ENCODE measurements at regions not wholly inside any gene's neighbourhood (a gene's known extent, or its start where the extent isn't known, plus 50 kb on each side); places are given as distances from the start of the nearest gene placed in this dataset.

GRCh38 chr5:124477577-124477976, 268.9 kb downstream of the ZNF608 start:
- Histone ChIP-seq H3K9me3 (no peaks in the 10 kb centered on the region), H3K4me1 (no peaks in the 10 kb centered on the region), H3K27me3 (no peaks in the 10 kb centered on the region), H3K27ac (no peak overlapping the region), H3K4me3 (no peak overlapping the region), H3K36me3 (no peaks in the 10 kb centered on the region)
- TF ChIP-seq EP300 (IDR thresholded peaks at IDR 0.05) = no peak
- 69% methylated on average over 2 of the region's 2 CpGs for WGBS
- DNase-seq (ENCODE audit: low spot score in 2 of 2) = no peak

DNA sequence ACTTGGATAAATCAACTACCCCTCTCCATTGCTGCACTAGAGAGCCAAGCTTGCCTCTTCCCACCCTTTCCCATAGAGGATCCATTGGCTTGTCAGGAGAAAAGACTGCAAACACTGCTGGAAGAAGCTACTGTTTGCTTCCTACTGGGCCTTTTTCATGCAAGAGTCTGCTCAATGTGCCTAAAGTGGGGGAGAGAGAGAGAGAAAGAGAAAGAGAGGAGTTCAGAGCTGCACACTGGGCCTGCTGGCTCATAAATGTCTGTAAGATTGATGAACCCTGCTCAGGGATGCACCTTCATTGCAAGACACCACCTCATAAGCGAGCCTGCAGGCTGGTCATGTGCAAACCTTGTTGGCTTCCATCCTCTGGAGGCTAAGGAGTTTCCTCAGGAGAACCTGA, 269.4 kb downstream of the ZNF608 start:
- Histone ChIP-seq H3K4me1 (no peaks in the 10 kb centered on the region), H3K9me3 (no peaks in the 10 kb centered on the region), H3K36me3 (no peaks in the 10 kb centered on the region), H3K27me3 (no peaks in the 10 kb centered on the region), H3K4me3 (no peak overlapping the region), H3K27ac (no peak overlapping the region)
- TF ChIP-seq, protein P1, sequence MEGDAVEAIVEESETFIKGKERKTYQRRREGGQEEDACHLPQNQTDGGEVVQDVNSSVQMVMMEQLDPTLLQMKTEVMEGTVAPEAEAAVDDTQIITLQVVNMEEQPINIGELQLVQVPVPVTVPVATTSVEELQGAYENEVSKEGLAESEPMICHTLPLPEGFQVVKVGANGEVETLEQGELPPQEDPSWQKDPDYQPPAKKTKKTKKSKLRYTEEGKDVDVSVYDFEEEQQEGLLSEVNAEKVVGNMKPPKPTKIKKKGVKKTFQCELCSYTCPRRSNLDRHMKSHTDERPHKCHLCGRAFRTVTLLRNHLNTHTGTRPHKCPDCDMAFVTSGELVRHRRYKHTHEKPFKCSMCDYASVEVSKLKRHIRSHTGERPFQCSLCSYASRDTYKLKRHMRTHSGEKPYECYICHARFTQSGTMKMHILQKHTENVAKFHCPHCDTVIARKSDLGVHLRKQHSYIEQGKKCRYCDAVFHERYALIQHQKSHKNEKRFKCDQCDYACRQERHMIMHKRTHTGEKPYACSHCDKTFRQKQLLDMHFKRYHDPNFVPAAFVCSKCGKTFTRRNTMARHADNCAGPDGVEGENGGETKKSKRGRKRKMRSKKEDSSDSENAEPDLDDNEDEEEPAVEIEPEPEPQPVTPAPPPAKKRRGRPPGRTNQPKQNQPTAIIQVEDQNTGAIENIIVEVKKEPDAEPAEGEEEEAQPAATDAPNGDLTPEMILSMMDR (IDR thresholded peaks at IDR 0.05) = no peak
- no peak for DNase-seq (ENCODE audit: low spot score in 2 of 2)
- 85% methylated on average over 1 of the region's 1 CpG for WGBS

DNA sequence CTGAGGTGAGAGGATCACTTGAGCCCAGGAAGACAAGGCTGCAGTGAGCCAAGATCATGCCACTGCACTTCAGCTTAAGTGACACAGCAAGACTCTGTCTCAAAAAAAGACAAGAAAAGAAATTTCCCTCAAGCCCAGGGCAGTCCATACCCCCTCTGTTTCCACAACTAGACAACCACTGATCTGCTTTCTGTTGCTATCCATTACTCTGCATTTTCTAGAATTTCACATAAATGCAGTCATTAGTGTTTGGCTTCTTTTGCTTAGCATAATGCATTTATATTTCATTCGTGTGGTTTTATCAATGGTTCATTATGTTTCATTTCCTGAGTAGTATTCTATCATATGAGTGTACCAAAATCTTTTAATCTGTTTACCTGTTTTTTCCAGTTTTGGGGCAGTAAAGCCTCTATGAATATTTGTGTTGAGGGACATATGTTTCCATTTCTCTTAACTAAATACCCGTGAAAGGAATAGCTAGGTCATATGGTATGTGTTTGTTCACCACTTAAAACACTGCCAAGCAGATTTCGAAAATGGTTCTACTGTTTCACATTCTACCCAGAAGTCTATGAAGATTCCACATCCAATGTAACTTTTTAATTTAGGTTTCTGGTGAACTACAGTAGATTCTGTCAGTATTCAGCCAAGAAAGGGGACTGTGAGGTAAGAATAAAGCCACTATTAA, 271.8 kb downstream of the ZNF608 start:
- Histone ChIP-seq H3K9me3 (no peaks in the 10 kb centered on the region), H3K27ac (no peak overlapping the region), H3K36me3 (no peaks in the 10 kb centered on the region), H3K4me3 (no peak overlapping the region), H3K4me1 (no peaks in the 10 kb centered on the region), H3K27me3 (no peaks in the 10 kb centered on the region)
- TF ChIP-seq, protein P1 (IDR thresholded peaks at IDR 0.05) = no peak
- TF ChIP-seq EP300 (IDR thresholded peaks at IDR 0.05) (no peak), POLR2AphosphoS5 (IDR thresholded peaks at IDR 0.05) (no peak), POLR2A (IDR thresholded peaks at IDR 0.05) (no peak)
- DNase-seq (ENCODE audit: low spot score in 2 of 2) = no peak
- WGBS = 70% methylated on average over 3 of the region's 3 CpGs

GRCh38 chr5:124468671-124469411, 277.6 kb downstream of the ZNF608 start:
- Histone ChIP-seq H3K36me3 (no peaks in the 10 kb centered on the region), H3K27me3 (no peaks in the 10 kb centered on the region), H3K27ac (no peak overlapping the region), H3K4me3 (no peak overlapping the region), H3K9me3 (no peaks in the 10 kb centered on the region), H3K4me1 (no peaks in the 10 kb centered on the region)
- no peak for DNase-seq (ENCODE audit: low spot score in 2 of 2)
- TF ChIP-seq, protein P1 (IDR thresholded peaks at IDR 0.05) = no peak
- TF ChIP-seq POLR2A (IDR thresholded peaks at IDR 0.05) (no peak), POLR2AphosphoS5 (IDR thresholded peaks at IDR 0.05) (no peak), EP300 (IDR thresholded peaks at IDR 0.05) (no peak)
- 83% methylated on average over 5 of the region's 5 CpGs for WGBS

GRCh38 chr5:124467745-124468144, 278.7 kb downstream of the ZNF608 start:
- Histone ChIP-seq H3K27ac (no peak overlapping the region), H3K4me1 (no peaks in the 10 kb centered on the region), H3K36me3 (no peaks in the 10 kb centered on the region), H3K27me3 (no peaks in the 10 kb centered on the region), H3K9me3 (no peaks in the 10 kb centered on the region), H3K4me3 (no peak overlapping the region)
- no peak for DNase-seq (ENCODE audit: low spot score in 2 of 2)
- TF ChIP-seq POLR2A (IDR thresholded peaks at IDR 0.05) = no peak
- TF ChIP-seq, protein P1 (IDR thresholded peaks at IDR 0.05) = no peak
- 94% methylated on average over 1 of the region's 1 CpG for WGBS
